Stimulated activated CD8-positive, alpha-beta memory T cell treated with anti-CD3 and anti-CD28 coated beads, Interleukin-2, amount 100 ng/mL, for 48 hours (primary cell): ENCODE measurements at regions not wholly inside any gene's neighbourhood (a gene's known extent, or its start where the extent isn't known, plus 50 kb on each side); places are given as distances from the start of the nearest gene placed in this dataset.

Experiments
- DNase-seq, 2 donors: peaks; one replicate each; pipeline ENCODE4 v3.0.0-alpha.2; 2020; ENCODE audit warnings: low read depth in 2 of 2

- no peak for DNase-seq
Measured at GRCh38 chr5:61904730-61905129, 401.3 kb upstream of the KIF2A start.

- no peak for DNase-seq
Measured at GRCh38 chr5:61905613-61906012, 400.4 kb upstream of the KIF2A start.

- DNase-seq: no peak
Measured at GRCh38 chr5:61906820-61907219, 399.2 kb upstream of the KIF2A start.

- no peak for DNase-seq
Measured at GRCh38 chr5:61907995-61908394, 398.0 kb upstream of the KIF2A start.

GRCh38 chr5:61910771-61911170, 395.2 kb upstream of the KIF2A start:
- DNase-seq: no peak

GRCh38 chr5:61912559-61912958, 393.4 kb upstream of the KIF2A start:
- DNase-seq: no peak

GRCh38 chr5:61915646-61916045, 390.4 kb upstream of the KIF2A start:
- DNase-seq: no peak

- DNase-seq: no peak
Measured at GRCh38 chr5:61916621-61917620, 389.1 kb upstream of the KIF2A start.

GRCh38 chr5:61918611-61919010, 387.4 kb upstream of the KIF2A start:
- DNase-seq: no peak

- no peak for DNase-seq
Measured at GRCh38 chr5:61919920-61920319, 386.1 kb upstream of the KIF2A start.

- DNase-seq: no peak
Measured at GRCh38 chr5:61924251-61924650, 381.8 kb upstream of the KIF2A start.

GRCh38 chr5:61926911-61927310, 379.1 kb upstream of the KIF2A start:
- DNase-seq: no peak

GRCh38 chr5:61931236-61931635, 374.8 kb upstream of the KIF2A start:
- DNase-seq: no peak

GRCh38 chr5:61933787-61934626, 372.0 kb upstream of the KIF2A start:
- peak in 1 of 2 donors; percentile 9 for DNase-seq

- no peak for DNase-seq
Measured at GRCh38 chr5:61941637-61942036, 364.4 kb upstream of the KIF2A start.

GRCh38 chr5:61942462-61943049, 363.4 kb upstream of the KIF2A start:
- no peak for DNase-seq

- DNase-seq: no peak
Measured at GRCh38 chr5:61943713-61944112, 362.3 kb upstream of the KIF2A start.

GRCh38 chr5:61948151-61948550, 357.9 kb upstream of the KIF2A start:
- DNase-seq: no peak

GRCh38 chr5:61949054-61949678, 356.8 kb upstream of the KIF2A start:
- DNase-seq: no peak

GRCh38 chr5:61949679-61950435, 356.1 kb upstream of the KIF2A start:
- no peak for DNase-seq

- DNase-seq: no peak
Measured at GRCh38 chr5:61951295-61951694, 354.7 kb upstream of the KIF2A start.
